Stimulated activated naive CD4-positive, alpha-beta T cell (primary cell): ENCODE measurements at regions not wholly inside any gene's neighbourhood (a gene's known extent, or its start where the extent isn't known, plus 50 kb on each side); places are given as distances from the start of the nearest gene placed in this dataset.

Source experiments
- DNase-seq, 6 experiments: peaks; one replicate each; lab custom pipeline; 2025; lab: John Stamatoyannopoulos, UW

DNA sequence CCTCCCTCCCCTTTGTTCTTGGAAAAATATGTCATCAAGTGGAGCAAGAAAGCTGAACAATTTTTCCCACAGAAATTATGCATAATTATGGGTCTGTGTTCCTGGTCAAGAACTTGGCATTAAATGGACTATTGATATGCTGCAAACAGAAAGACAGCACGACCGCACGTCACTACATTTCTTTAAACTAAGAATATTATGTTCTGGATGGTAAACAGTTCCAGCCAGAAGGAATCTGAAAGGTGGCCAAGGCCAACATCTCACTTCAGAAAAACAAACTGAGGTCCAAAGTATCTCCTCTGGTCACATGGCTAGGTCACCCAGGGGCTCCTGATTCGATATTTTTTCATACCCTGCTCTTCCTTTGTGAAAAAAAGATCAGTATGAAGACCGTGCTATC, 173.3 kb upstream of the GAS1 start:
- DNase-seq = no peak

DNA sequence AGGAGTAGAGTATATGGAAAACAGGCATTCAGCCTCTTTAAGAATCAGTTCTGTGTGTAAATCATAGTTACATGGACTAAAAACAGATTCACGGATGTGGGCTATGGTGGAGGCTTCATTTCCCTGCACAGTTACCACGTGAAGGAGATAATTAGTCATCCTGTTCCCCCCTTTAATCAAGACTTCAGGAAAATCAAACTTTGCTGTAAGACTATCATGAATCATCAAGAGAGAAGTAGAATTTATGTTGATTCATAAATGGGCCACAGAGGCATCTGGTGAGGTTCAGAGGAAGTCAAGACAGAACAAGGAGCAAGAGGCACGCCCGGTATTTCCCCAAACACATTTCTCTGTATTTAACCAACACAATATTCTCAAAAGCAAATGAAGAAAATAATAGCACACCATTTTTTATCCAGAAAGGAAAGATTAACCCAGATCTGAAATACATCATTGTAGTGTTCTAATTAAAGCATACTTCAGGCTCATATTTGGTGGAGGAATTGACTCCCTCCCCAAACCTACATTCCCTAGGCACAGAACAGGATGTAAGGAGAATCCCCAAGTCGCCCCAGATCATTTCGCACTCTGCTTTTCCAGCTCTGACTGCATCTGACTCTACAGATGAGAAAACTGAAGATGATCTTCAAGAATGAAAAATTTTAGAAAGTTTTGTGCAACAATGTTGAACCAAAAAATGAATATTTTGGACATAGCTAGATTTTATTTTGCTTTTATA, 175.8 kb upstream of the GAS1 start:
- no peak for DNase-seq

DNA sequence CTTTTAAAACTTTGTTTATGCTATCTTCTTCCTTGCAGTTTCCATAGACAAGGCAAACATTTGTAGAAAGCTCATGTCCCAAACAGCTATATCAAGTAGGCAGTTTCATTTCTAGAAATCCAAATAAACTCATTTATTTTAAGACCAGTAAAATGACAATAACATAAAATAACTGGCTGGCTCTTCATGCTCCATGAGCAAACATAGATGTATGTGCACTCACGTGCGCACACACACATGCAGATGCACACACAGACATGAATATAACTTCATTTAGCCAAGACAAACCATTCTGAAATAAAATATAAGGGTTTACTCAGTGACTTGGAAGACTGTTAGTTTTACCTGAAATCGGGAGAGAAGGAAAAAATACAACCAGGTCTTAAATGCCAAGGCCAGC, 176.5 kb upstream of the GAS1 start:
- no peak for DNase-seq

DNA sequence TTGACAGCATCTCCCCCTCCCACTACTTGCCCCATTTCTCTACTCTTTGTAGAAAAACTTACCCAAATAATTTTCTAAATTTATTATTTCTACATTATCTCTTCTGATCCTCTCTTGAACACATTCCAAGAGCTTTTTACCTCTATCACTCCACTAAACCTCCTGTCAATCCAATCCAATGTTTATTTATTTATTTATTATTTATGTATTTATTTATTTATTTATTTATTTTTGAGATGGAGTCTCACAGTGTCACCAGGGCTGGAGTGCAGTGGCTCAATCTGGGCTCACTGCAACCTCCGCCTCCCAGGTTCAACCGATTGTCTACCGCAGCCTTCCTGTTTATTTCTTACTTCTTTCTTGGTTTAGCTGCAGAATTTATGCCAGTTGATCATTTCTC, 178.5 kb upstream of the GAS1 start:
- DNase-seq = no peak

DNA sequence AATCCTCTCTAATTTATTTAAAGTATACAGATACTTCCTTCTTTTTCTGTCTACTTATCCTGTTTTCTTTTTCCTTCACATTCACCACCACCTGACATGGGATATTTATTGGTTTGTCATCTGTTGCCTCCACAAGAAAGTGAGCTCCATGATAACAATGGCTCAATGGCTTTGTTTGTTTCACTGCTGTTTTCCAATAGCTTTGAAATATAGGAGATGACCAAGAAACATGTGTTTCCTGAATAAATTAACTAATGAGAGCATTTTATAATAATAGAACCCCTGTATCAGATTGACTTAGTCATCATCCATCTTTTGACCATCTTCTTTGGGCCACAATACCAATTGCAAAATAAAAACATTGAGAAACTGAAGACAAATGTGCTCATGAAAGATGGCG, 180.2 kb upstream of the GAS1 start:
- no peak for DNase-seq

DNA sequence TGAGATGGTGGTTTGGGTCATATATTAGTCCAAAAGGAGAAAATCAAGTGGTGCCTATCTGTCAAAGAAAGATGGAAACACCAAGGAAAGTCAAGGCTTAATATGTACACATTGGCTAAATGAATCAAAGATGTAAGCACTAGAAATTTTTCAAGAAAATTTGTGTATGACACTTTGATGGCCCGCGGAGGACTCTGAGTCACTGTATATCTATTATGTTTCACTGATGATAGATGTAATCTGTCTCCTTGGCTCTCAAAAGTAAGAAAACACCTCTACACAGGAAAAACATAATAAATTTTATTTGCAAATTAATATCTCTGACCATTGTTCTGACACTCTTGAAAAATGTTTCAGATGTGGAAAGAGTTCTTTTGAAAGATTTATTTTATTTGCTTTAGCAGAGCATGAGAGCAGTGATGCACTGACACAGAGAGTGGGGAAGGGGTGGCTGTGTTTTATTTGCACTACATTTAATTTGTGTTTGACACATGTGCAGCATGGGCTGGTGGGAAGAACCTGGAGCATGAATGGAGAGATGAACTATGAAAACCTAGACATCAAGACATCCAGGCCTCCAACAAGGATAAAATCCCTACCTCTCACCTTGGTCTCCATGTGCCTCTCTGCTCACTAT, 180.8 kb upstream of the GAS1 start:
- DNase-seq = no peak

DNA sequence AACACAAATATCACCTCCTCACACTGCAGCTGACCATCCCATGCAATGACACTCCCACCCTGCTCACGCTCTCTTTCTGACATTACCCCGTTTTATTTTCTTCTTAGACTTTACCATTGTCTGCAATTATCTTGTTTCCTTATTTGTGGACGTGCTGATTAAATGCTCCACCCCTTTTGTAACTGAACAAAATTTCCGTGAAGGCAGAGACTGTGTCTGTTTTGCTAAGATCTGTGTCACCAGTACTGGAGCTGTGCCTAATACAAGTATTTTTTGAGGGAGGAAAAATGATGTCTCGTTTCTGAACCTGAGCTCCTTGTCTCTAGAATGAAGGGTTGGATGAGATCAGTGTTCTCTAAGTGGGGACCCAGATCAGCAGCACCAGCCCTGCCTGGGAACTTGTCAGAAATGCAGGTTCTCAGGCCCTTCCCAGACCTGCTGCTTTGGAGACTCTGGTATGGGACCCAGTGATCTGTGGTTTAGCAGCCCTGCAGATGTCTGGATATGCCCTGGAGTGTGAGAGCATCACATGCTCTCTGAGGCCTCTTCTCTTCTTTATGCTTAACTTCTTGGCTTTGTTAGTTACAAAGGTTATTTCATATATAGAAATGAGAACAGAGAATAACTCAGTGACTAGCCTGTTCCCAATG, 181.7 kb upstream of the GAS1 start:
- no peak for DNase-seq

DNA sequence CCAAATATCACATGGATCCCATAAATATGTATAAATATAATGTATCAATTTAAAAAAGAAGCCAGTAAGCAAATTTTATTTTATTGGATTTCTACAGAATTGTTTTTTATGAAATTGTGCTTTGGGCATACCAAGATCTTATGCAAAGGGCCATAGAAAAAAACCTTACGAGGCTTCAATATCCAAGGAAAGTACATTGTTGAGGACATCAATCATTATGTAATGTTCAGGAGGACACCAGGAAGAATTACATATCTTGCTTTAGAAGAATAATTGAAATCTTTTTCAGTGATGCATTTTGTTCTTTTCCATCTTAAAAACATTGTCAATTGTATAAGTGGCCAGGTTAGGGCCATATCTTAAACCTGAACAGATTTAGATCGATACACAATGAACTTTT, 187.8 kb upstream of the GAS1 start:
- no peak for DNase-seq

DNA sequence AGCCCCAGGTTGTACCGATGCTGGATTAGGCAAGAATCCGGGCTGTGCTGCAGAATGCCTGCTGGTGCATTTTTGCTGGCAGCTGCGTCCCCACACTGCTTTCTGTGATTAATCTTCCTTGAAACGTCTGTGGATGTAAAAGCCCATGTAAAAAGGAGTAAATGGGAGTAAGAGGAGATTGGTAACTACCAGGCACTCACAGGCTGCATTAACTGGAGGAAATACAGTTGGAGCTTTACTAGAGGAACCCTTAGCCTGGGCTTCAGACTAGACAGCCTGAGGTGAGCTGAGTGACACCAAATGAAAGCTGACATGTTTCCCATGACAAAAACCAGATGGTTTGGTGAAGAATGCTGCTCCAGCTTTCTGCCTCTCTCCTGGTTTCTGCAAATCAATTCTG, 190.4 kb upstream of the GAS1 start:
- no peak for DNase-seq

DNA sequence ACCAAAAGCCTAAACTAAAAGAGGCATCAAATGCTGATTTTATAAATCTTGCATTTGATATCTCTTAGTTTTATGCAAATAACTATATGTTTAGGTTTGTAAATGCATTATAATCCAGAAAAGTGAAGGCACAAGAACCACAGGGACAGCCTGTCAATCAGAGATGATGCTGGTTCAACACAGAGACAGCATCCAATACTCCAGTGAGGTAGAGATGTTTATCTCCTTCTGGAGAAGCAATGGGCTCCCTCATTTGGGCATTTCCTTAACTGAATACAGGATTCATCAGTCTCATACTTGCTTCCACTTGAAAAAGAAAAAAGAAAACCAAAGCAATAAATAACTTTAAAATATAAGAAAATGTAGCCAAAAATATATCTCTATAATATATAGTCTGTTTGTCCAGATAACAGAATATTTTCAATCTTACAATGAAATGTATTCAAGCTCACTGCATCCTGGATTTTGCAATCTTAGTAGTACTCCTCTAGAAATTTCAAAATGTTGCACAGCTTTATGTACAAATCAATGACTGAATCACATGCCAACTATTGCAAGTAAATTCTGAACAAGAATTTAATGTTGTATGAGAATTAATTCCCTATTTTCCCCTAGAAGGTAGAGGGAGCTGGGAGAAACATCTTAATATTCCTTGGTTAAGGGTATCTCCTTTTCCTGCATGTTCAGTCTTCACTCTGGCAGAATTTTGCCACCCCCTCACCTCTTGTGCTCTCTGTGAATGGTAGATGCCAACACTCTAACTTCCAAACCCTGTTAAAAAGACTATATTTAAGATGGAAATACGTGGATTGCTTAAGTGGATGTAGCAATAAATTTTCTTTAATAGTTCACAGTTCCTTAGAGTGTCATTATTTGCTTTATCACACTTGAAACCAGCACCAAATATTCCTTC, 191.1 kb upstream of the GAS1 start:
- DNase-seq = no peak

DNA sequence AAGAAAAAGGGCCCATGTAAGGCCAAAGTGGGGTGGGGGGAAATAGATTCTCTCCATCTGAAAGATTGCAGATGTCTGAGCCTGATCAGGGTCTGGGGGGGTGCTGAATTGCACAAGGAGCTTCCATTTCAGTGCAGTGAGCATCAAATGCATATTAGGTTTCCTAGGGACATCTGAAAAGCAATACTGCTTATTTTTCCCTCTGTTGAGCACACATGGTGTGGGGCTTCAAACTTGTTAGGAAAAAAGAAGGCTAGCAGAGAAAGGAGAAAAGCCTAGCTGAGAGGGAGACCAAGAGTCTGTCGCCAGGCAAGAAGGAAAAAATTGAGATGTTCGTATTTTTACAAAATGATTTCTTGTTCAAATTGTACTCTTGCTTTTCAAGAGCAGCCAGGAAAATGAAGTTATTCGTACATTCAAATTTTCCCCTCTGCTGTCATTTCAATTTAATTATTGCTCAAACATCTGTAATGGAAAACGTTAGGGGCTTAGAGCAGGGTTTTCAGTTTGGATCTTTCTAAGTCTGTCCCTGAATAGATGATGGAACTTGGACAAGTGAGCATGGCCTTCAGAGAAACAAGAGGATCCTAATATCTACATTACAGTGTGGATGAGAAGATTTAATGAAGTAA, 191.9 kb upstream of the GAS1 start:
- no peak for DNase-seq

DNA sequence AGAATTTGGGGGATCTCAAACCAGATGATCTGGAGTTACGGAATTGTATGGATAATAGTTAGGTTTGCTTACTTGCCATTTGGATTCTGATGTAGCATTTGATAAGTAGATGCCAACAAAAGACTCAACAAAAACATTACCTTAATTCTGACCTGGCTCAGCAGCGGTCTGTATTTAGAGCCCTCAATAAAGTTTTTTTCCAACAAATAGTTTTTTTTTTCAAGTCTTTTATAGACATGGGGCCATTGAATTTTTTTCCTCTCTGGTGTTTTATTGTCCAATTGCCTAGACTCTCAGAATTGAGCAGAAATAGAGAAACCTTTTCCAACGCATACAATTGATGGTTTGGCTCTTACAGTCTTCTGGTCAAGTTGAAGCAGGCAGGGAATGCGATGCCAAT, 192.8 kb upstream of the GAS1 start:
- DNase-seq = no peak

DNA sequence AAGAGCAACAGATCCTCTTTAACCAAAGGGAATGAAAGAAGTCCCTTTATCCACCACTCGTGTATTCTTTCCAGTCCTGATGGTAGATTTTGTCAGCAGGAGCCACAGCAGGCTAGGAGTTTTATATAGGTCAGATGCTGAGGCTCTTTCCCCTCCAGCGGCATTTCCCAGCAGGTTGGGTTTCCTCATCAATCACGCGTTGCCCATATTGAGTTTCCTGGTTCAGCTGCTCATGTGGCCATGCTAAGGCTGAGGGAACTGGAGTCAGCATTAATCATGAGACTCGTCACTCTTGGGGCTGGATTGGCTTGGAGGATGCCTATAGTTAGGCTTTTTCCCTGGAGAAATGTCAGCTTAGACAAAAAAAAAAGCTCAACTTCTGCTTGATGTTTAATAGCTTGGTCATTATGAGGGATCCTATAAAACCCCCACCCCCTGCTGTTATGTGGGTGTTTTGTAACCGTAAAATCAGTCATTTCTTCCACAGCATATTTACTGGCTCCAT, 193.4 kb upstream of the GAS1 start:
- DNase-seq = no peak

DNA sequence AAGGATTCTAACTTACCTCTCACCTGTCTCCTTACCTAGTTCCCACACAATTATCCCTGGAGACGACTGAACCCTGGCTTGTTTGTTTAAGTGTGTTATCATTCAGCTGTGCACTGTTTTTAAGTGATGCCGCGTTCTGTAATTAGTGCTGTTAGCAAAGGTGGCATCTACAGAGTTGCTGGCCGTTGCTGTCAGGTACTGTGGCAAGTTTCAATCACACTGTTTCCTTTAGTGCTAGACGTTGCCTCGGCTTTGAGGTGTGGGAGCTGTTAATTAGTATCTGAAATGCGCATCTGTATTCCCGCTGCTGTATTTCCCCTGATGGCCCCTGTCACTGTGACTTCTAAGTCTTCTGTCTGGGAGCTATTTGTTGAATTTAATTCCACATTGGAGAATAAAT, 193.8 kb upstream of the GAS1 start:
- no peak for DNase-seq

DNA sequence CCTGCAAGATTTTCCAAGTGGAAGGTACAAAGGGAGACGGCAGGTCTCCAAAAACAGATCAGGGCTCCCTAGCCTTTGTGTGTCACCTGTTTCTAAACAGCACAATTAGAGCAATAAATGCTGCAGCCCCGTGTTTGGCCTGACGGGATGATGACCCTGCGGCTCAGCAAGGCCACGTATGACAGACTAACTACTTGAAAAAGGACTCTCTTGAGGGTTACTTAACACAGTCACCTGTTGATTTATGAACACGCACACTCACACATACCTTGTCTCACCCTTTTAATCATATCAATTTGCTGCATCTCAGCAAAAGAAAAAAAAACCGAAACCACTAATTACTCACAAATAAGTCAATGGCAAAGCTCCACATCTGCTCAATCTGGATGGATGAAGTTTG, 199.6 kb upstream of the GAS1 start:
- no peak for DNase-seq

DNA sequence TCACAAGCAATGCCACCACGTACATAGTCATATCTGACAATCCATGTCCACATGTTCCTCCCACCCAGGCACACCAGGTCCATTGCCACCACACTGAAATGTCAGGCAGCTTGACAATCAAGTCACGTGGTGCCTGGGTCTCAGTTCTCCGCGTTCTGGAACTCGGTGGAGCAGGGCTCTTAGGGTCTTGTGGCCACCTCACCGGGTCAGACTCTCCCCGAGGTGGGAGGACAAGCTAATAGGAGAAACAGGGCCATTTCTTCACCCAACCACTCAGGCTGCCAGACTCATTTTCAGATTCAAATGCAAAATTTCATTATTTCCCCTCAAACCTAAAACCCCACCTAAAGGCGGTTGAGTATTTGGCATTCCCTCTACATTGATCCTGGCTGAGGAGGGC, 200.5 kb upstream of the GAS1 start:
- DNase-seq = no peak

DNA sequence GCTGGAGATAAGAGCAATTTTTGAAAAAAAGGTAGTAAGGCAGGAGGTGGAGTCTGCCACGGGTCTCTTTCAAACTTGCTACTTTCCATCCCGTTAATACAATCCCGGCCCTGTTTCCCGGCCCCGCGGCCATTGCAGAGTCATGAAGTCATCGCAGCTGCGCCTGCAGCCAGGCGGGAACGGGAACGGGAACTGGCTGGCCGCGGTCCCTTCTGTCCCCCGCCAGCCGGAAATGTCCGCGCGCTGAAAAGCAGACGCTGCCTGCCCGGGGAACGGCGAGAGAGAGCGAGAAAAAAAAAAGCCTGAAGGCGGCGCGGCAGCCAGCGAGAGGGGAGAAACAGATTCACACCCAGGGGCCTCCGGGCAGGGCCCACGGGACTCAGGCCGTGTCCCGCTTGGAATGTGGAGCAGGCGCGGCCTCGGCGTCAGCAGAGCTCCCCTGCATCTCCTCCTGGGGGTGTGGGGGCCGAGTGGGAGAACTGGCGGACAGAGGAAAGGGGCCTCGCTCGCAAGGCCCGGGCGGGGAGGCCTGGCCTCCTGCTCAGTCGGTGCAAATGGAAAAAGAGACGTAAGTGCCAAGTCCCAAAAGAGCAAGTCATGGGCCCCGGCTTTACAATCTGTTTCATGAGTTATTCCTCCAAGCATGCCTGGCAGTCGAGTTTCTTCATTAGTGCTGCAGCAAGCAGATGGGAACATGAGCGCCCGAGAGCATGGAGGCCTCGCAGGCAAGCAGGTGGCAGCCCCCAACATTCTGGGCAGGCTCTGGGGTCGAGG, 201.2 kb upstream of the GAS1 start:
- no peak for DNase-seq

DNA sequence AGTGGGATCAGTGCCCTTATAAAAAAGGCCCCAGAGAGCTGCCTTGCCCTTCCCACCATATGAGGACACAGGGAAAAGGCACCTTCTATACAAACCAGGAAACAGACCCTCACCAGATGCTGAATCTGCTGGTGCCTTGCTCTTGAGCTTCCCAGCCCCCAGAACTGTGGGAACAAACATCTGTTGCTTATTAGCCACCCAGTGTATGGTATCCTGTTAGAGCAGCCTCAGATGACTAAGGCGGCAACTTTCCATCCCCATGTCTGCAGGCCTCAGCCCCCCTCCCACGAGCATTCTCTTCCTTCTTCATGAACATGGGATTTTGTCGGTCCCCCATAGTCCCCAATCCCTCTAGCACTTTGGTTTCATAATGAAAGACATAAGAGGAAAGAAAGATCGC, 202.5 kb upstream of the GAS1 start:
- no peak for DNase-seq

DNA sequence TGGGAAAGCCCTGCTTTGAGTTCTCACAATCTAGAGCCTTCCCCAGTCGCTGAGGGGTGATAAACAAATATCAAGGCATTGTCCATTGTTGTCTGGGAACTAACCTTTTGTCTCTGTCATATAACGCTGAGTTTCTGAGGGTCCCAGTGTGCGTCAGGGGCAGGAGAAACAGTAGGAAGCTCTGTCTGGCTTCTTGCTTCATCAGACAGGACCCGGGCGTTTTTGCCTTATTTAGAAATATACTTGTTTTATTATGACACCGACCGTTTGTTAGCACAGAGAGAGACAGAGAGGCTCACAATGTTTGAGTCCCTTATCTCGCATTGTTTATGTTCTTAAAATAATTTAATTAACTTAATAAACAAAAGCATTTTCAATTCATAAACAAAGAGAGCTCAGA, 204.9 kb upstream of the GAS1 start:
- DNase-seq = no peak

DNA sequence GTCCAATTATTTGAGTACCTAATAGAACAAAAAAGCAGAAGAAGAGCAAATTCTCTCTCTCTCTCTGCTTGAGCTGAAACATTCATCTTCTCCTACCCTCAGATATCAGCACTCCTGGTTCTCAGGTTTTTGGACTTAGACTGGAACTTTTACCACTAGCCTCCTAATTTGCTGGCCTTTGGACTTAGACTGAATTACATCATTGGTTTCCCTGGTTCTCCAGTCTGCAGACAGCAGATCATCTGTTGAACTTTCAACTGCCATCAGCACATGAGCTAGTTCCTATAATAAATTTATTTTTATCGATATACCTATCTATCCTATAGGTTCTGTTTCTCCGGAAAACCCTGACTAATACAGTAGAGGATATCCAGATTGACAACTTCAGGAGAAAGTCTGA, 208.9 kb upstream of the GAS1 start:
- DNase-seq = no peak
